GM18499 (cell line): ENCODE measurements at regions not wholly inside any gene's neighbourhood (a gene's known extent, or its start where the extent isn't known, plus 50 kb on each side); places are given as distances from the start of the nearest gene placed in this dataset.

Experiments used
- ATAC-seq: cut with Tn5 transposase; IDR thresholded peaks from one replicate; pipeline ENCODE4 v1.9.1; 2021; ENCODE audit warnings: moderate number of reproducible peaks; ENCODE audit not compliant: insufficient read depth, unreplicated experiment

GRCh38 chr2:196224756-196225155, 53.4 kb upstream of the STK17B start:
- ATAC-seq, result no peak

DNA sequence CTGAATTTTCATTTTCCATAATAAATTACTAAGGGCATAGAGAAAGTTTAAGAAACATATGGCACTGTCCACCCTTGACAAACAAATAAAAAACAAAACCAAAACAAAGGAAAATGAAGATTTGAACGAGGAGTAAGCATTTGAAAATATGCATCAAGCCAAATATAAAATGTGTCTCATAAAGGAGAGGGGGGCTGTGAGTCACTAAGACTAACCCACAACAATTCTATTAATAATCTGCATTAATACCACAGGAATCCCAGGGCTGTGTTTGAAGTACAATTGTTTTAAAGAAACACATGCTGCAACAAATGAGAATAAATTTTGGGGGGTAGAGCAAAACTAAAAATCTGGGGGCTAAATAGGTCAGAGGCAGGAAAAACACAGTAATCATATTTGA, 53.8 kb upstream of the STK17B start:
- no peak for ATAC-seq

DNA sequence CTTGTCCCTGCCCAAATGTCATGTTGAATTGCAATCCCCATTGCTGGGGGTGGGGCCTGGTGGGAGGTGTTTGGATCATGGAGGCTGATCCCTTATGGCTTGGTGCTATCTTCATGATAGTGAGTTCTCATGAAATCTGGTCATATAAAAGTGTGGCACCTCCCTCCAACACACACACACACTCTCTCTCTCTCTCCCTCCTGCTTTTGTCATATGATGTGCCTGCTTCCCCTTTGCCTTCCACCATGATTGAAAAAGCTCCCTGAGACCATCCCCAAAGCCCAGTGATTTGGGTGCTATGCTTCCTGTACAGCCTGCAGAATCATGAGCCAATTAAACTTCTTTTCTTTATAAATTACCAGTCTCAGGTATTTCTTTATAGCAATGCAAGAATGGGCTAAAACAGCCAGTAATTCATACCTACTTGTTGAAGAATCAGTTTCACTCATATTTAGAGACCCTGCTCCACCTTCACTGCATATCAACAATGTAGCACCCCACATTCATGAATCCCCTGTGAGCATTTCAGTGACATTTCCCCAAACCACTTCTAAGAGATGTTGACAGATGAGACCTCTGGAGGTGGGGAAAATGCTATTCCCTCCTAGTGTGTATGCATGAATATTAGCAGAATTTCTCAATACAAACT, 54.8 kb upstream of the STK17B start:
- no peak for ATAC-seq

DNA sequence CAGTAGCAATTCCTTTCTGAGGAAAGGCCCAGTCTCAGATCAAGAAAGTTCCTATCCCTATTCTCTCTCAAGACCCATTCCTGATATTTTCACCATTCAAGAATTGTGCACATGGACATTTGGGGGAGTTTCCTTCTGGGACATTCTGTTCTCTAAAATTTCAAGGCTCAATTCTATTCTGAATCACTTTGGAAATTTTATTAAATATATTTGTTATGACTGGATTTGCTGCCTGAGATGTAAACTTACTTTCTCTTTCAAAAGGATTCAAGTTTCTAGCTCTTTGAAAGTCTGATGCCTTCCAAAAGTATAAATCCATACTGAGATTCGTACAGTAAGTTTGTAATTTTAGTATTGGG, 55.3 kb upstream of the STK17B start:
- ATAC-seq, result no peak

GRCh38 chr2:196229013-196229412, 57.6 kb upstream of the STK17B start:
- no peak for ATAC-seq

DNA sequence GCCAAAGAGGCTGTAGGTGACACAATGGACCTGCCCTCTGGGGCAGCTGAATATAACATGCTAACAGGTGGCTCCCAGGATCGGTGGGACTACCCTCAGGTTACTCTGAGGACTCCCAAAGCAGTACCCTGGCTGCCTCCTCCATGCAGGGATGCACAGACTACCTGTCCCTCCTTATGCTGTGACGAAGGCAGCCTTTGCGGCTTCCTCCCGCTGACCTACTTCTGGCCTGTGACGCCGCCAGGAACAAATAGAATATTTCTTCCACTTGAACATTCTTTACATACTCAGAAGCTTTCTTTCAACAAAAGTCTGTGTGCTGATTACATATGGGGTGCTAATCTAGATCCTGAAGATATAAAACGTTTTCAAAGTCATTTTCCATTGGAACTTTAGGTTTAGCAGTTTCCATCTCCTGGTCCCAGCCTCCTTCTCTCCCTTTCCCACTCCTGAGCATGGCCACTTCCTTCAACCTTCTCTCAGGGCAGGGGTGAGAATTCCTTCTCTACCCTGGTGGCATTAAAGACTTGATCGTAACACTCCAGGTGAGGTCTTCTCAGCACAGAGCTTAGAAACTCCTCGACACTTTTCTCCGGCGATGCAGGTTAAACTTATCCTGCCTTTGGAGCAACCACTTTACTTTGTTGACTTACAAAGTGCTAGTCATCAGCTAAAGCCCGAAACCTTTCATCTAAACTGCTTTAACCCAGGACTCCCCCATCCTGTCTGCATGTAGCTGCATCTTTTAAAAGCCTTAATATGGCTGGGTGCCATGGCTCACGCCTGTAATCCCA, 58.9 kb upstream of the STK17B start:
- no peak for ATAC-seq

DNA sequence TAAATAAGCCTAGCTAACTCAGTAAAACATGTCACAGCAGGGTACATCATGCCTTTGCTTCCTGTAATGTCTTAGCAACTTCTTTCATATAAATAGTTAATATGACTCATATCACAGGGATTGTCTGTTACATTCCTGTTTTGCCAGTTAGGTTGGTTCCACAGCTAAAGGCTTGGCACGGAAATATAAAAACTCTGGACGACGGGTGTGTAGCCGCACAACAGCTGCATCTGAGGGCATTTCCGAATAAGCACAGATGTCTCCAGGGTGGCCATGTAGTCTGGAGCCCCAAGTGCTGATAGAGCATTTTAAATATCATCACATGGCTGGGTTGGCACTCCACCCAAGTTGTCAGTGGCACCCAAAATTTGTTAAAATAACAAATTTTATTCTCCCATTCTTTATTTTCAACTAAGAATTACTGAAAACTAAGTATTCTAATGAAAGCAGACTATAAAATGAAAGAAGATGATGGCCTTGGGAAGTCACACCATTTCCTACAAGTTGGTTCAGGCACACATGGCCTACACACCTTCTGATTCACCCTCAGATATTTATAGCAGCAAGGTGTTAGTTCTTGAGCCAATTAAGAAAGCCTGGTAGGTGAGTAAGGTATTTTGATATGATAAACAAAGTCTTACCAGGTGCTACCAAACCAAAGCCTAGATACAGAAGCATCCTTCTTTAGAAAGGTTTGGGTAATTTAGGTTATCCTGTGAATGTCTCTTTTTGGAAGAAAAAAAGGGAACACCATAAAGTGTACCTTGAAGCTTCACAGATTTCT, 61.8 kb upstream of the STK17B start:
- peak; percentile 3 for ATAC-seq

DNA sequence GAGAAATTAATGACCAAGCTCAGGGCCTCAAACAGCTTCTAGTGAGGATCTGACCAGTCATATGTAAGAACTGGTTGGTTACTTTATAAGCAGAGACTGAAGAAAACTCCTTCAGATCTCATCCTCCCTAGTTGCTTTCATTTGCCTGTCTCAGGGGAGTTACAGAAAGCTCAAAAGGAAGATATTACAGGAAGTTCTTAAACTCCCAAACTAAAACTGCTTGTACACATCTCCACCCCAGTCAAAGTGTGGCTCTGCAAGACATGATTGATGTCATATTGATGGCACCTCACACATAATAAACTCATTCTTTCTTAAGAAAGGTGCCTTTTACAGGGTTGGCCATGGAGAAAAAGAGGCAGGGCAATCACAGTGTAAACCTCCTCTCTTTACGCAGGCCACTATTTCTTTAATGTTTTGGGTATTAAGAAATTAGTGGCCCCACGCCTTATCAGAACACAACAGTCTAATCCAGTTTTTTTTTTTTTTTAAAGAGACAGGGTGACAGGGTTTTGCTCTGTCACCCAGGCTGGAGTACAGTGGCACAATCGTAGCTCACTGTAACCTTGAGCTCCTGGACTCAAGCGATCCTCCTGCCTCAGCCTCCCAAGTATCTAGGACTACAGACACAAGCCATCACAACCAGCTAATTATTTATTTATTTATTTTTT, 62.6 kb upstream of the STK17B start:
- peak; percentile 83 for ATAC-seq

DNA sequence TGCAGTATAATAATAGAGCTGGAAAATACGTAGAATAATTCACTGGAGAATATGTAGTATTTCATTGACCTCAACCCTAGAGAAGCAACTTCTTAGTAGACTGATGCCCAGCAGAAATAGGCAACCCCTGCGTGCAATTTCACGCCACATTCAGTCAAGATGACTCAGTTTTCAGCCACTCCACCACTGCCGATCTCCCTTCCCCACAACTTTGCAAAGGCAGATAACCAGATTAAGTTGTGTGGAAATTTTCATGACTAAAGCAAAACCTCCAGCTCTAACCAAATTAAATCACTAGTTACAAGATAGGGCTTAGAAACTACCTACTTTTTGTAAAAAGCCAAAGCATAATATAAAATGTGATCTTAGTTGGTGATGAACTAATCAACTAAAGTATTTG, 63.3 kb upstream of the STK17B start:
- no peak for ATAC-seq

GRCh38 chr2:196238836-196239380, 67.5 kb upstream of the STK17B start:
- ATAC-seq, result no peak

- peak; percentile 51 for ATAC-seq
Observed at GRCh38 chr2:196239622-196240587, 68.5 kb upstream of the STK17B start.

DNA sequence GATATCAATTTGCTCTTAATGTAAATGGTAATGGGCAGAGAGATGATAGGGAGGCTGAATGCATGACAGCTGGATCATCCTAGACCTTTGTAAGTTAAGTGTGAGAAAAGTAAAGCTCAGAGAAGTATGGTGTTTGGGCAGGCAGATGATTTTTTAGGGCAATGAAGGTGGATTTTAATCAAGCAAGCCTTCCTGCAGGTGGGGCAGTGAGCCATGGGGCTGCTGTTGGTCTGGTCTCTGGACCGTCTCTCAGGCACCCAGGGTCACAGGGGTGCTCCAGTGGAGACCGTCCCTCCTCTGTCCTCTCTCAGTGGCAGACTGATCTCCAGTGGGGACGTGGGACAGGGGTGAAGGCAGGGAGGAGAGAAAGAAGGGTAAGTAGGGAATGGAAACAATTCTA, 69.8 kb upstream of the STK17B start:
- no peak for ATAC-seq

DNA sequence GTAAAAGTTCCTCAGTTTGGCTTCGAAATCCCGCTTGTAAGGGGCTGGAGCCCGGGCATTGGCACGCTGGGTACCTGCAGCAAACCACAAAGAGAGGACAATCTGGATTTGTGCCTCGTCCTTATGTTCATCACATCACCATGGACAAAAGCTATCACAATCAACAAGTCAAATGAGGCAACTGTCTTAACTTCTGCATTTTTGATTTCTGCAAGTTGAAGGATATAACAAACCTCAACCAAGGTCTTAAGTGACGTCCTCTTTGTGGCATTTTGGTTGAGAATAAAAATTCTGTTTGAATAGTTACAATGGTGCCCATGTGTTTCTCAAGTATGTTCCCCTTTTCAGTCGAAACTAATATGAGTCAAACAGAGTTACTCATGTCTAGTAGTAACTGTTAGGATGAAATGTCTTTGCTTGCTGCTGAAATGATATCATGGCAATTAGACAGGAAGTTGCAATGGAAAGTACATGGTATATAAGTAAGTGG, 70.8 kb upstream of the STK17B start:
- ATAC-seq, result peak; percentile 93

- ATAC-seq, result no peak
Observed at GRCh38 chr2:196244516-196244915, 73.1 kb upstream of the STK17B start.

DNA sequence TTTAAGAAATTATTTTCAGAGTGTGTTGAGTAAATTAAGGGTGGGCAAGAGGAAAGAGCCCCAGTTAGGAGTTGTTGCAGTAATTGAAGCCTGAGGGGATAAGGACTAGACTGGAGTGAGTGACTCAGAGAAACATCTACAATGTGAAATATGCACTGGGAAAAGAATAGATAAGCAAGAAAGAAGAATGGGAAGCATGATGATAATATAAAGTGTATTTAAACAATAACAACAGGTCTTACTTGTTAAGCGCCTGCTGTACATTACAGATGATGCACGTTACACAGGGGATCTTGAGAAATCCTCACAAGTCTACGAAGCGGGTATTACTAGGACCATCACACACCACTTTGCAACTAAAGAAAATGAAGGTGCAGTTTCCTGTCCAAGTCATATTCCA, 73.6 kb upstream of the STK17B start:
- ATAC-seq, result no peak

DNA sequence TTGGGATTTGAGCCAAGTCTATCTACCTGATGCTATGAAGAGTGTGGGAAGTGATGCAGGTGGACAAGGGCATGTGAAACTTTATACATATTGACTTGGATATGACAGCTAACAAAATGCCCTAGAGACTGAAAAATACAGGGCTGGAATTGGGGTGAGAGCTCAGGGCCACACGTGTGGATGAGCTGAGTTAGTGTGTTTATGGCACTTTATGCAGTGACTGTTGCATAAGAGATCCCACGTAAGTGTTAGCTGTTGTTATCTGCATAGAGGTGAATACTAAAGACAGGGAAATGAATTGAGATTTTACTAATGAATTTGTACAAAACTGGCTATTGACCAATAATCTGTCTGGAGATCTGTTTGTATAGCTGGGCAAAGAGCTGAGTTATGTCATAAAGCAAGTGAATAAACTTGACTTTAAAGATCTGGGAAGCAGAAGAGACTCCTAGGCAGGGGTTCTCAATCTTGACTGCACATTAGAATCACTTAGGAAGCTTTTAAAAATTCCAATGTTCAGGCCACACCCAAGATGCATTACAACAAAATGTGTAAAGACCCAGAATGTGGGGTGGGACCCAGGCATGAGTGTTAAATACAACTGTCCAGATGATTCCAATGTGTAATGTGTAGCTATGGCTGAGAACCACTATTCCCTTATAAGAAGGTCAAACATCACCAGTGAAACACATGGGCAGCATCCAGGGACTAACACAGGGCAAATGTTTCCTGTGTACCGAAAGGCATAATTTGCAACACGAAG, 74.2 kb upstream of the STK17B start:
- no peak for ATAC-seq

- no peak for ATAC-seq
Observed at GRCh38 chr2:196247114-196247975, 76.0 kb upstream of the STK17B start.

DNA sequence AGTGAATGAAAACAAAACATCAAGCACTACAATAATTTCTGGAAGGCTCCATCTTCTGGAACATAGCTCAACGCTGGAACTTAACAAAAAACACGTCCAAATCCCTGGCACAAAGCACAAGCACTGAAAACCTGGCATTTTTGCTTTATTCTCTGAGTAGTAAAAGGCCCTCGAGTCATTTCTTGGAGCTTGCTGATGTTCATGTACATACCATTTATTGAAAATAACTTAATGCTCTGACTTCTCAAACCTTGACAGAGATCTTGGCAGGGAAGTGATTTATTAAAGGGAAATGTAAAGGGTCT, 76.5 kb upstream of the STK17B start:
- ATAC-seq, result no peak
